B cell (primary cell): ENCODE measurements at regions not wholly inside any gene's neighbourhood (a gene's known extent, or its start where the extent isn't known, plus 50 kb on each side); places are given as distances from the start of the nearest gene placed in this dataset.

Source experiments
- ATAC-seq: fragments of 200-7000 bp; cut with Tn5 transposase; one replicate; pipeline ENCODE4 v1.10.0; 2021; ENCODE audit warnings: low read depth, mild to moderate bottlenecking, moderate number of reproducible peaks, moderate library complexity
- CTCF ChIA-PET: fragments of 350-600 bp; sonication (Branson Sonifier 250); formaldehyde crosslinking; loops from one replicate; lab custom pipeline; 2021; ENCODE audit warnings: antibody characterized with exemption, inconsistent platforms; lab: Charles Lee
- POLR2A ChIA-PET: fragments of 350-600 bp; sonication (Branson Sonifier 250); formaldehyde crosslinking; loops from one replicate; lab custom pipeline; 2021; ENCODE audit warnings: antibody characterized with exemption; lab: Charles Lee
- DNase-seq: peaks from one replicate; pipeline ENCODE4 v3.0.0; 2013
- H2AFZ ChIP-seq: 2 replicates; pipeline ENCODE4 v1.6.1; 2012; ENCODE audit warnings: mild to moderate bottlenecking, low read depth, low read length; ENCODE audit not compliant: insufficient read depth, poor library complexity, severe bottlenecking
- H3K27ac ChIP-seq, 2 donors: 1 replicate in 1 of 2; 2 replicates in 1 of 2; pipeline ENCODE4 v1.5.1; 2012 to 2013; ENCODE audit warnings: low read length in 2 of 2, mild to moderate bottlenecking in 2 of 2, moderate library complexity in 1 of 2
- H3K27me3 ChIP-seq, 4 experiments: fragments of 200-600 bp in 1 of 4; sonication (generic) in 1 of 4; replicated peaks in 1 of 4; 1 replicate in 2 of 4; 2 replicates in 2 of 4; pipeline versions ENCODE4 v1.6.1 to v1.7.0; 2013 to 2016; ENCODE audit warnings: low read length in 3 of 4, mild to moderate bottlenecking in 2 of 4, mixed read lengths in 1 of 4, moderate library complexity in 1 of 4; ENCODE audit not compliant: insufficient read depth in 4 of 4, control insufficient read depth in 3 of 4; ENCODE audit errors: control extremely low read depth in 1 of 4
- H3K36me3 ChIP-seq, 2 experiments: replicated peaks in 1 of 2; 1 replicate in 1 of 2; 2 replicates in 1 of 2; pipeline versions ENCODE4 v1.6.1 to v1.7.1; 2013; ENCODE audit warnings: low read length in 1 of 2; ENCODE audit not compliant: insufficient read depth in 2 of 2, control insufficient read depth in 1 of 2; ENCODE audit errors: control extremely low read depth in 1 of 2, extremely low read depth in 1 of 2
- H3K4me1 ChIP-seq, 2 donors: fragments of 200-600 bp in 1 of 2; sonication (generic) in 1 of 2; 1 replicate in 1 of 2; 2 replicates in 1 of 2; pipeline versions ENCODE4 v1.5.1 to v1.6.1; 2013 to 2017; ENCODE audit warnings: low read length in 2 of 2; ENCODE audit not compliant: control insufficient read depth in 2 of 2, insufficient read depth in 2 of 2
- H3K4me2 ChIP-seq: replicated peaks from 2 replicates; pipeline ENCODE3; 2012; ENCODE audit warnings: mild to moderate bottlenecking, low read depth, low read length; ENCODE audit not compliant: poor library complexity, severe bottlenecking
- H3K4me3 ChIP-seq, 5 experiments: fragments of 200-600 bp in 1 of 5; sonication (generic) in 1 of 5; 1 replicate in 3 of 5; 2 replicates in 2 of 5; pipeline versions ENCODE4 v1.5.1 to v1.7.0; 2011 to 2016; ENCODE audit warnings: low read length in 4 of 5, mild to moderate bottlenecking in 4 of 5, low read depth in 2 of 5, control low read depth in 1 of 5, moderate library complexity in 1 of 5; ENCODE audit not compliant: insufficient read depth in 1 of 5; ENCODE audit errors: control extremely low read depth in 1 of 5, extremely low read depth in 1 of 5
- H3K79me2 ChIP-seq: fragments of 200-600 bp; sonication (generic); one replicate; pipeline ENCODE4 v1.6.0; 2016; ENCODE audit warnings: low read length; ENCODE audit not compliant: control insufficient read depth, insufficient read depth
- H3K9ac ChIP-seq: fragments of 200-600 bp; sonication (generic); 2 replicates; pipeline ENCODE4 v1.6.1; 2017; ENCODE audit warnings: mild to moderate bottlenecking, low read length, moderate library complexity
- H3K9me3 ChIP-seq, 3 donors: one replicate each; pipeline versions ENCODE4 v1.6.1 to v1.7.1; 2013; ENCODE audit warnings: low read length in 2 of 3; ENCODE audit not compliant: control insufficient read depth in 2 of 3, insufficient read depth in 1 of 3; ENCODE audit errors: control extremely low read depth in 1 of 3
- H4K20me1 ChIP-seq: 2 replicates; pipeline ENCODE4 v1.6.0; 2012; ENCODE audit warnings: mild to moderate bottlenecking, low read length; ENCODE audit not compliant: insufficient read depth, control insufficient read depth, poor library complexity, severe bottlenecking
- H3K27ac Mint-ChIP-seq: one replicate; pipeline ENCODE4 v1.8.0; 2021; ENCODE audit warnings: mixed read lengths
- H3K27me3 Mint-ChIP-seq: one replicate; pipeline ENCODE4 v1.8.0; 2021; ENCODE audit warnings: mixed read lengths
- H3K4me1 Mint-ChIP-seq: one replicate; pipeline ENCODE4 v1.8.0; 2021; ENCODE audit warnings: mixed read lengths
- H3K4me3 Mint-ChIP-seq: one replicate; pipeline ENCODE4 v1.8.0; 2021; ENCODE audit warnings: mixed read lengths
- H3K9me3 Mint-ChIP-seq: one replicate; pipeline ENCODE4 v1.8.0; 2022; ENCODE audit warnings: mixed read lengths; ENCODE audit not compliant: insufficient read depth
- CTCF ChIP-seq: fragments of 200-600 bp; IDR thresholded peaks from one replicate; pipeline ENCODE4 v1.8.0; 2022; ENCODE audit warnings: antibody characterized with exemption, mild to moderate bottlenecking
- EZH2 ChIP-seq: IDR thresholded peaks from 2 replicates; pipeline ENCODE4 v1.6.1; 2012; ENCODE audit warnings: borderline replicate concordance, low read depth, mild to moderate bottlenecking, moderate library complexity, low read length; ENCODE audit not compliant: insufficient read depth, poor library complexity, severe bottlenecking
- WGBS: methylation state at CpG from one replicate; pipeline ENCODE4 v1.1.5; 2013; ENCODE audit warnings: missing lambda C conversion rate; ENCODE audit not compliant: insufficient coverage; 5-methylcytosine and 5-hydroxymethylcytosine counted together
- intact Hi-C: fragments of 100-400 bp; cut with micrococcal nuclease; formaldehyde crosslinking; loops from one replicate; pipeline ENCODE4 v1.10.0; 2022

- Mint-ChIP-seq H3K4me1 (peaks cover 19% of the 10 kb centered on the region), H3K4me3 (no peak overlapping the region), H3K27me3 (no peaks in the 10 kb centered on the region), H3K9me3 (no peaks in the 10 kb centered on the region), H3K27ac (no peak overlapping the region)
- ATAC-seq (no peak), DNase-seq (no peak)
- Histone ChIP-seq H3K9ac (no peak overlapping the region), H3K27ac (no peak overlapping the region), H3K36me3 (no peaks in the 10 kb centered on the region), H3K4me3 (no peak overlapping the region), H4K20me1 (no peaks in the 10 kb centered on the region), H3K9me3 (no peaks in the 10 kb centered on the region), H3K27me3 (no peaks in the 10 kb centered on the region), H3K4me1 (peaks cover 3 to 10% of the 10 kb centered on the region in 2 donors), H3K4me2 (no peak overlapping the region), H2AFZ (no peak overlapping the region), H3K79me2 (no peaks in the 10 kb centered on the region)
- intact Hi-C loops = no loop called here
- WGBS = no CpG with 5 or more reads among the region's 3 CpGs
- POLR2A ChIA-PET = interaction anchor here (1.2 kb wide), 1 partner anchor 10 kb away, joined by 3 read pairs; no protein-coding TSS in a partner anchor
- no peak for TF ChIP-seq CTCF
- TF ChIP-seq EZH2 = no peak
- CTCF ChIA-PET = interaction anchor here (0.6 to 1.8 kb wide), 2 partner anchors 26 to 1897 kb away, joined by 3 to 5 read pairs; no protein-coding TSS in a partner anchor
Measured at GRCh38 chr7:94061326-94061725, 57.2 kb upstream of the BET1 start.

- H3K79me2 ChIP-seq = no peaks in the 10 kb centered on the region
- DNase-seq (no peak), ATAC-seq (no peak)
- WGBS = 57% methylated on average over 1 of the region's 3 CpGs
- peaks cover 4 to 11% of the 10 kb centered on the region in 2 donors for H3K4me1 ChIP-seq
- no peak overlapping the region for H3K27ac ChIP-seq
- ChIA-PET POLR2A (interaction anchor here (0.6 kb wide), 1 partner anchor 108 kb away, joined by 4 read pairs; no protein-coding TSS in a partner anchor), CTCF (interaction anchor here (1.8 to 2.3 kb wide), 2 partner anchors 11 to 25 kb away, joined by 5 to 14 read pairs; no protein-coding TSS in a partner anchor)
- Mint-ChIP-seq H3K9me3 (no peaks in the 10 kb centered on the region), H3K4me3 (no peak overlapping the region), H3K27ac (no peak overlapping the region), H3K4me1 (peaks cover 21% of the 10 kb centered on the region), H3K27me3 (no peaks in the 10 kb centered on the region)
- no peaks in the 10 kb centered on the region for H3K9me3 ChIP-seq
- no peaks in the 10 kb centered on the region for H3K36me3 ChIP-seq
- TF ChIP-seq EZH2 (no peak), CTCF (no peak)
- no peaks in the 10 kb centered on the region for H4K20me1 ChIP-seq
- H3K4me2 ChIP-seq = no peak overlapping the region
- no peak overlapping the region for H3K4me3 ChIP-seq
- intact Hi-C loops = no loop called here
- H2AFZ ChIP-seq = no peak overlapping the region
- H3K27me3 ChIP-seq = no peaks in the 10 kb centered on the region
- no peak overlapping the region for H3K9ac ChIP-seq
Measured at GRCh38 chr7:94062372-94062771, 58.2 kb upstream of the BET1 start.
